ENCODE measurements at regions not wholly inside any gene's neighbourhood (a gene's known extent, or its start where the extent isn't known, plus 50 kb on each side); places are given as distances from the start of the nearest gene placed in this dataset.

DNA sequence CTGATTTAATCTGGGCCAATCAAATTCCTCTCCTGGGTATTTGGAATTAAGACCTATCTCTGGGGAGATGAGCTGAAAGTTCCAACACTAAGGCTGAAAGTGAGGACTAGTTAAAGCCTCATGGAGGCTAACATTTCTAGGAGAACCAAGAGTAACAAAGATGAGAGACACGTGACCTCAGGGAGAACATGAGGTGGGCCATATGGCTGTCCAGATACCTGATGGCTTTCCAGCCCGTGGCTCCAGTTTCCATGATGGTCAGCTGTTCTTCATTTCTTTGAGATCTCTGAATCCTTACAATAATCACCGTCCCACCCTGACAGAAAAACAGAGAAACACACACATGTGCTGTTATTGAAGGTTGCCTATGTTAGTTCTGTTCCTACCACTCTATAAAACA is 66.1 kb downstream of the LEPR start:
- no peak for DNase-seq

- no peak for DNase-seq
Measured at GRCh38 chr1:65489481-65489880, 69.0 kb downstream of the LEPR start.

DNA sequence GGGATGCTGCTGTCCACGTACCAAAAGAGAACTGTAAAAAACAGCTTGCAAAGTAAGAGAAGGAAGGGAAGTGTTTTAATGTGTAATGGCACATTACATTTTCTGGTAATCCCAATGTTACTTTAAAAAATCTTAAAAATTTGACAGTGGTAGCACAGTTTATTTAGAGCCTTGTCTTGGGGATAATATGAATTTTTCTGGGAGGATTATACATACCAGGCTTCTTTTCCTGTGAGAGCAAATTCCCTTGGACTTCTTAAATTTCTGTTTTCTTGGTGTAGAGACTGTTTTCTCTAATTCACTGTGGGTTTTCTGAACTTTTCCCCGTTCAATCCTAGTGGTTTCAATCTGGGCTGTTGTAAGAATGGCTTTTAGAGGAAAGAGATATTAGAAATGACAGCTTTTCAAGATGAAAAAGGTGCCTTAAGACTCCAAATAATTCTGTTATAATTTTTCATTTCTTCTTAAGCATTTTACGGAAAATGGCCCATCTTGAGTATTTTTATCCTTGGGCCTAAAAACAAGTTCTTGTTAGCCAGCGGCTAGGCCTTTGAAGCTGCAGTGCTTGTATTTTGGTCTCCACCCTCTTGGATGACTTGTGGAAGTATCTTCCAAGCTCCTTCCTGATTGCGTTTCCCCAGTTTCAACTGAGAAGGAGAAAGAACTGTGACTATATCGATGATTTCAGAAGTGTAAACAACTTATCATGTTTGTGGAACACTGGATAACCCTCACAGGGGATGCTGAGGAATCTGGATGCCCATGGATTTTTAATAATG is 70.0 kb downstream of the LEPR start:
- no peak for DNase-seq

- no peak for DNase-seq
Measured at GRCh38 chr1:65491472-65491871, 71.0 kb downstream of the LEPR start.

GRCh38 chr1:65493802-65494201 is 73.3 kb downstream of the LEPR start:
- no peak for DNase-seq

- no peak for DNase-seq
Measured at GRCh38 chr1:65494671-65495070, 74.2 kb downstream of the LEPR start.

- no peak for DNase-seq
Measured at GRCh38 chr1:65495137-65495536, 74.7 kb downstream of the LEPR start.

GRCh38 chr1:65497256-65497830 is 76.9 kb downstream of the LEPR start:
- DNase-seq, result no peak

DNA sequence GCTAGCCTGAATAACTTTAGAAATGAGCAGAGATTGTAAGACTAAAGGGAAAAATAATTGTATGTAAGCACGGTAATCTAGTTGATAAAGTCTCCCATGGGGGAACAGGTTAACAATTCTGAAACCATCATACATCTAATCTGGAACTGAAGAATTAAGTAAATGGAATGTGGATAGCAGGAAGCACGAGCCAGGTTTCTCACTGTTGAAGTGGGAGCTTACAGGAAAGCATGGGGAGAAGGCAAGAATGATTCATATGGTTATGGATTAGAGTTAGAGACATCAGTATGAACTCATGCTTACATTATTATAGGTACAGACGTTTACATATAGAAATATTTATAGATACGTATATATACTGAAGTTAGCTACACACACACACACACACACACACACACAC is 83.0 kb downstream of the LEPR start:
- no peak for DNase-seq

DNA sequence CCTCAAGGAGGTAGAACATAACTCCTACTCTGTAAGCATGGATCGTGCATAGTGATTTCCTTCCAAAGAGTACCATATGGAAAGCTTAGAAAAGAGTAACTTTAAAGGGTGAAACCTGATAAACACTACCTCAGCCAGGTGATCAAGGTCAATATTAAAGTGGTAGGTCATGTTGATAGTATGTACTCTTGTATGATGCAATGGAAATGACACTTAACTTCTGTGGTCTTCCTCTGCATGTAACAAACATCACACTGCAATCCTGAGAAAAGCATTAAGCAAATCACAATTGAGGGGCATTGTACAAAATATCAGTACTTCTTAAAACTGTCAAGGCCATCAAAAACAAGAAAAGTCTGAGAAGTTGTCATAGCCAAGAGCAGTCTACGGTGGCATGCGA is 83.8 kb downstream of the LEPR start:
- DNase-seq, result no peak

GRCh38 chr1:65505547-65506300 is 85.3 kb downstream of the LEPR start:
- DNase-seq, result no peak

DNA sequence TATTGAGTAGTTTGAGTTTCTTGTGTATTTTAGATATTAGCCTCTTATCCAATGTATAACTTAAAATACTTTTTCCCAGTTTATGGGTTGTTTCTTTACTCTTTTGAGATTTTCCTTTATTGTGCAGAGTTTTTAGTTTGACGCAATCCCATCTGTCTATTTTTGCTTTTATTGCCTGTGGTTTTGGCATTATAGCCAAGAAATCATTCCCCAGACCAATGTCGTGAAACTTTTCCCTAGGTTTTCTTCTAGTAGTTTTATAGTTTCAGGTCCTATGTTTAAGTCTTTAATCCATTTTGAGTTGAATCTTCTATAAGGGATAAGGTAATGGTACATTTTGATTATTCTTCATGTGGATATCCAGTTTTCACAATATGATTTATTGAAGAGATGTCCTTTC is 87.6 kb downstream of the LEPR start:
- no peak for DNase-seq

GRCh38 chr1:65509912-65510680 is 89.6 kb downstream of the LEPR start:
- DNase-seq, result no peak

GRCh38 chr1:65510961-65511360 is 90.5 kb downstream of the LEPR start:
- DNase-seq, result no peak

DNA sequence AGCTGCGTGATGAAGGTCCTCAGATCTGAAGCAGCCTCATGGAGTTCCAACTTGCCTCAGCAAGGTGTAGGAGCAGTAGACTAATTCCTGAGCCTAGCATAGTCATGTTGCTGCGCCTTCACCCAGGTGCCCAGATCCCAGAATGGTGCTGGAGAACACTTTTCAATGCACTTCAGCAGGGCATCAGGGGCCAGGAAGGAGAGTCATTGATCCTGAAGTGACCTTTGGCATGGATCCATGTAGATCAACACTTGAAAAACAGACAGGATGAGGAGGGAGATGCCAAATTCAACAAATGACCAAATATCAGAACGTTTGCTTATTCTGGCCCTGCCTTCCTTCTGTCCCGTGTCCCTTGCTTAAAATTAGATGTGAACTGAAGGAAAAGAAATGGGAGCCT is 91.9 kb downstream of the LEPR start:
- no peak for DNase-seq

GRCh38 chr1:65512967-65513780 is 92.7 kb downstream of the LEPR start:
- no peak for DNase-seq

- DNase-seq, result no peak
Measured at GRCh38 chr1:65514041-65514440, 93.6 kb downstream of the LEPR start.

DNA sequence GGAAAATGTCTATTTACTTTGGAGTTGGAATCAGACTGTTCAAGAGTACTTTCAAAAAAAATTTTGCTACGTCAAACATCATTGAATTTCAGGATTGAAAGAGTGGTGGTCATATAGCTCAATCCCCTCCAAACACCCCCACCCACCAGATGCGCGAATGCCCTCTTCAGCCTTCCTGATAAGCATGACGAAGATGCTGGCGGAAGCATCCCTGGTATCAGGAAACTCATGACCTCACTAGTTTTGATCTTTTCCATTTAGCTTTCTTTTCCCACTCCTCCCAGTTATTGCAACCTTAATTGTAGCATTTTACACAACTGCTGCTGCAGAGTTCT is 104.4 kb downstream of the LEPR start:
- DNase-seq, result peak; percentile 23

- peak; percentile 28 for DNase-seq
Measured at GRCh38 chr1:65525266-65526048, 105.0 kb downstream of the LEPR start.

GRCh38 chr1:65526049-65526556 is 105.6 kb downstream of the LEPR start:
- peak; percentile 7 for DNase-seq

GRCh38 chr1:65527190-65527589 is 106.7 kb downstream of the LEPR start:
- DNase-seq, result no peak

Data from NCI-H82 (cell line).